PC-3 (cell line): ENCODE measurements at regions not wholly inside any gene's neighbourhood (a gene's known extent, or its start where the extent isn't known, plus 50 kb on each side); places are given as distances from the start of the nearest gene placed in this dataset.

ENCODE experiments used
- CTCF ChIP-seq: fragments of 300-600 bp; sonication (generic); conservative IDR thresholded peaks from 2 replicates; pipeline ENCODE4 v1.5.1; 2017; ENCODE audit warnings: antibody characterized with exemption, low read depth, mild to moderate bottlenecking, low read length
- EZH2 ChIP-seq: fragments of 300-600 bp; sonication (generic); IDR thresholded peaks from one replicate; pipeline ENCODE4 v1.6.1; 2017; ENCODE audit warnings: antibody characterized with exemption, mild to moderate bottlenecking, low read length; ENCODE audit not compliant: unreplicated experiment
- EZH2phosphoT487 ChIP-seq: fragments of 300-600 bp; sonication (generic); IDR thresholded peaks from 2 replicates; pipeline ENCODE4 v1.6.1; 2018; ENCODE audit warnings: mild to moderate bottlenecking, antibody characterized with exemption, low read length, borderline replicate concordance

GRCh38 chr14:38623661-38624060 lies 367.8 kb upstream of the CLEC14A start:
- TF ChIP-seq CTCF, result no peak
- no peak for TF ChIP-seq EZH2phosphoT487
- TF ChIP-seq EZH2, result no peak
